Endometrial microvascular endothelial cells (primary cell): ENCODE measurements at regions not wholly inside any gene's neighbourhood (a gene's known extent, or its start where the extent isn't known, plus 50 kb on each side); places are given as distances from the start of the nearest gene placed in this dataset.

Source experiments
- in situ Hi-C: cut with HindIII; loops from 2 replicates; pipeline ENCODE4 v1.10.0; 2017; ENCODE audit warnings: low sequenced_read_pairs, low pct_unique_long_range_greater_than_20kb; ENCODE audit errors: inconsistent ontology term

DNA sequence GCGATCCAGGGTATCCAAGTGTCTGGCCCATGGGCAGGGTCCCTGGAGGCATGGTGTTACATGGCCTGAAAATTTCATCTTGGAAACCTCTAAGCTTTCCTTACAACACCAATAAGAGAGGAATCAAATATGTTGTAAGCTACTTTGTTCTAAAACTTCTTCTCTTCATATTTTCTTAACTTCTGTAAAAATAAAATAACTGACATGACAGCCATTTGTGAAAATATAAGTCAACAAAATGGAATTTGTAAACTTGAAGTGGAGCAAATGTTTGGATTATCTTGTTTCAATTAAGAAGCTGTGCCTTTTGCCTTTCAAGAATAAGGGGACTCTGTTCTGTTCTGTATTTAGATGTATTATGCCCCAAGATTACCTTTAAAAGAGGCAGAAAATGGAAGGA is 319.7 kb downstream of the LPIN1 start:
- in situ Hi-C loops: no loop called here

DNA sequence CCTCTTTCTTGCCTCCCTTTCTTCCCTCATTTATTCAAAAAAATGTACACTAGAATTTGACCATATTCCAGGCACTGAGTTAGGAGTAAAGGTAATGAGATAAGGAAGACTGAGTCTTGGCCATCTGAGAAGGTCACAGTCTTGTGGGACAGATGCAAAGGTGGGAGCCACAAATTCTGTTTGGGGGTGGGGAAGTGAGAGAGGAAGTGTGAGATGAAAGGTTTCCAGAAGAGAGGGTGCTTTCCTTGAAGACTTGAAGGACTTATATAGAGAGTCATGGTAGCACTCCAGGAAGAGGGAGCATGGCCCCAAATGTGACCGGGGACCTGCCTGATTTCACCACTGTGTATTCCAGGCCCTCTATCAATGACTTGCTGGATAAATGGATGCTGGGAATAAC is 320.6 kb downstream of the LPIN1 start:
- in situ Hi-C loops: no loop called here

DNA sequence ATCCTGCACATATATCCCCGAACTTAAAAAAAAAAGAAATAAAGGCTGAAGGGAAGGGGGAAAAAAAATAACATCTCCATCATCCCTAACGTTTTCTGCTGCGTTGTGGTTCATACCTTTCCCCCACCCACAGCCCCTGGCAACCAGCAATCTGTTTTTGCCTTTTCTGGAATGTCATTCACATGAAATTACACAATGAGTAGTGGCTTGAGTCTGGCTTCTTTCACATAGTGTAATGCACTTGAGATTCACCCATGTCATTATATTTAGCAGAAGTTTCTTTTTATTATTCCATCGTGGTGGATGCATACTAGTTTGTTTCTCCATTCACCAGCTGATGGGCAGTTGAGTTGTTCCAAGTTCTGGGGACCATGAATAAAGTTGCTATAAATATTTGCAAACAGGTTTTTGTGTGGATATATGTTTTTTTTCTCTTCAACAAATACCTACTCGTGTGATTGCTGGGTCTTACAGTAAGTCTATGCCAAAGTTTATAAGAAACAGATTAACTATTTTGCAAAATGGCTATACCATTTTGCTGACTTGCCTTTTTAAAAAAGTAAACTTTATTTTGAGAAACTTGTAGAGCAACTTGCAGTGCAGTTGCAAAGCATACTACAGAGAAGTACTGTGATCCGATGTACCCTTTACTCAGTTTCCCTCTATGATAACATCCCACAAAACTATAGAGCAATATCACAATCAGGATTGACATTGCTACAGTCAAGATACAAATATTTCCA is 322.5 kb downstream of the LPIN1 start:
- in situ Hi-C loops: no loop called here

DNA sequence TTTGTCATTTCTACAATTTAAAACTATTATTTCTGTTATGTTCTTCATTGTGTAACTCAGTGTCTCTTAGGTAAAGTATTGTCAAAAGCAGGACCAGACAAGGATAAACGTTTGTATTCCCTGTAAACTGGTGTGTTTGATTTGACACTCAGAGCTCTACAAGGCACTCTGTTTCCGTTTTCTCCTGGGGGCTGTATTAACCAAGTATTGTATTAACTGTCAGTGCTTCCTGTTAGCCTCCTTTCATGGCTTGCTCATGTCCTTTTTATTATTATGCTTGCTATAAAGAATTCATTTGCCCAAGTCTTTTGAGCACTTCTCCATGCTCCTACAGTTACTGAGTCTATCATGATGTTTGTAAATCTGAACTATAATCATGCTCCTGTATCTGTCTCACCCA is 323.7 kb downstream of the LPIN1 start:
- in situ Hi-C loops: no loop called here

DNA sequence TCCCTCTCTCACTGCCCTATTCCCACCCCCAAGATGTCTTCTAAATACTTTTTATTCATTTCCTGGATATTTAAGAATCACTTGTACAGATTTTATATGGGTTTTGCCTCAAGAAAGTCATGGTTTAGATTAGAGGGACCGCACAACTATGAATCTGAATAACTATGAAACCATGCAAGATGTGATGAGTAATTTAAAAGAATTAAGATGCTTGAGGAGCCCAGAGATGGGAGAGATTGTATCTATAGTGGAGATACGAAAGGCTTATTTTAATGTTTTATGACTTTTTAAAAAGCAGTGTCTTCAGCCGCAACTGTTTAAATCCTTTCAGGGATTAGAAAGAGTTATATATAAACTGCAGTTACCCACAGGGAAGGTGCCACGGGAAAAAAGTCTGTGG is 324.1 kb downstream of the LPIN1 start:
- in situ Hi-C loops: no loop called here

DNA sequence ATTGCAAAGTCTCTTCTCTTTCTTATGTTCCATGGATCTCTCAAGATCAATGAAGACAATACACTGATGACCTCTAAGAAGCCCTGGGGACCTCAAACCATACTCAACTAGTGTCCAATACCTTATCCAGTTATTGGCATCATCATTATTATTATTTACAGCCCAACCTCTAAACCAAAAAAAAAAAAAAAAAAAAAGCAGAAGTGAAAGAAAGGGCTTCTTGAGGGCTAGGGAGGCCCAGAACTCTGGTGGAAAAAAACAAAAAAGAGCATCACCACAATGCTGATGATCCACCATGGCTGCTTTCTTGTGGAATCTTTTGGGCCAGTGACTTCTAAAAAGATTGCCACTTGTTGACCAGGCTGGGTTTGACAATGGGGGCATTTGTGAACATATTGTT is 324.9 kb downstream of the LPIN1 start:
- in situ Hi-C loops: no loop called here

DNA sequence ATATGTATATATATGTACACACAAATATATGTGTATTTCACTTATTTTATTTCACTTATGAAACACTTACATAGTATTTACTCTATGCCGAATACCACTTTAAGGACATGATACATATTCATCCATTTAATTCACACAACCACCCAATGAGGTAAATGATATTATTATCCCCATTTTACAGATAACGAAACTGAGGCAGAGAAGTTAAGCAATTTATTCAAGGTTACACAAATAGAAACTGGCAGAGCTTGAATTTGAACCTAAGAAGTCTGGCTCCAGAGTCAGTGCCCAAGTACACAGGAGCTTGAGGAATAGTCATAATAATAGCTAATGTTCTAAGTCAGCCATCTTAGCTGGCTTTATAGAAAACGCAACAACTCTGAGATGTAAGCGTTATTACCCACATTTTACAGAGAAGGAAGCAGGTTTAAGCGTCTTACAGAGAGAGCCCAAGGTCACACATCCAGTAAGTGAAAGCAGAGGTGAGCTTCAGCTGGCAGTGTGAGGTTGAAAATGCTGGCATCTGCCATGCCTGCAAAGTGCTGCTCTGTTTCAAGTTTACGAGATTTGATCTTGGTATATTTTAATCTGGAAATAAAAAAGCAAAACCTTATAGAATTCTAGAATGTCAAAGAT is 326.9 kb downstream of the LPIN1 start:
- in situ Hi-C loops: no loop called here

DNA sequence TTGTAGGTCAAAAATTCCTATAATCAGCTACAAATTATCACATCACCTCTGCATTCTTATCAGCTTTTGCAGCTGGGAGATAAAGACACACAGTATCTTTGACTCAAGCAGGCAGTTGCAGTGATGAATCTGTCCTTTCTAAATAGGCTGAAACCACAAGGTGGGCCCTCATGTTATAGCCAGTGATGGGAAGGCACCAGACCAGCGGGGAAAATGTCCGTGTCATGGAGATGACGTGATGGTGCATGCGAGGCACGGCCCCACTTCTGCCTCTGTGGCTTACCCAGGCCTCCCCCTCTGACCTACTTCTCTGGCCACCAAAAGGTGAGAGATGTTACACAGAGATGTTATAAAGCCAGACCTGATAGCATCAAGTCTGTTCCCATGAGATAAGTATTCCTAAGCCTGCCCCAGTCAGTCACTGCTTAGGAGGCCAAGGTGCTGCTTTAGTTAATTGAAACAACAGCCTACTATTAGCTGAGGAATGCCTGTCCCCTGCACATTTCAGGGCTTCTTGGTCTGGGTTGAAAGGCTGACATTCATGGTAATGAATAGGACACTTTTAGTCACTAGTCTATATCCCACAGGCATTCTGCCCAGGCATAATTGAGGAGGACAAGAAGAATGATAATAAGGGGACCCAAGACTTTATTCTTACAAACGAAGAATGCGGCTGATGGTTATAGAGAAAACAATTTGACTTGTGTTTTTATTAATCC is 327.9 kb downstream of the LPIN1 start:
- in situ Hi-C loops: no loop called here

DNA sequence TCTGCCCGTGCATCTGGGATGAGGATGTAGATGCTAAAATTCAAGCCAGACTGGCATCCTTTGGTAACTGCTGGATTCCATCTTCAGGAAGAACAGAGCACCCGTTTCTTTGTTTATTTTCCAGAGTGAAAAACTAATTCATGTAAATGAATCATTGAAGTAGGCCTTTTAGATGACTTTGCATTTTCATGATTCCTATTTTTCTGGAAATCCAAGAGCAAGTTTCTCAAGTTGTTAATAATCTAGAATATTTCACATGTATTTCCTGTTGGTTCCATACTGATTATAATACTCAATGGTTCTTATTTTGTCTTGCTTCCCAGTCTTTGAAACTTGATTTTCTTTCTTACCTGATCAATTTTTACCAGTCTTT is 328.4 kb downstream of the LPIN1 start:
- in situ Hi-C loops: no loop called here

DNA sequence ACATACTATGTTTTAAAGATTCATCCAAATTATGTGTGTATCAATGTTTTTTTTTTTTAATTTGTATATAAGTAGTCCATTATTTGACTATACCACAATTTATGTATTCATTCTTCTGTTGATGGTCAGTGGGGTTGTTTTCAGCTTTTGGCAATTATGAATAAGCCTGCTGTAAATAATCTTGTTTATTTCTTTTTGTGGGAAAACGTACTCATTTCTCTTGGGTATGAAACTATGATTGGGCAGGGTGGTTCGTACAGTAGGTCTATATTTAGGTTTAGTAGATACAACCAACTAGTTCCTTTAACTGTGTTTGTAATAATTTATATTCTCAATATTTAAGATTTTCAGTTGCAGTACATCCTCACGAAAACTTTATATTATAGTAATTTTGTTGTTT is 329.2 kb downstream of the LPIN1 start:
- in situ Hi-C loops: no loop called here

DNA sequence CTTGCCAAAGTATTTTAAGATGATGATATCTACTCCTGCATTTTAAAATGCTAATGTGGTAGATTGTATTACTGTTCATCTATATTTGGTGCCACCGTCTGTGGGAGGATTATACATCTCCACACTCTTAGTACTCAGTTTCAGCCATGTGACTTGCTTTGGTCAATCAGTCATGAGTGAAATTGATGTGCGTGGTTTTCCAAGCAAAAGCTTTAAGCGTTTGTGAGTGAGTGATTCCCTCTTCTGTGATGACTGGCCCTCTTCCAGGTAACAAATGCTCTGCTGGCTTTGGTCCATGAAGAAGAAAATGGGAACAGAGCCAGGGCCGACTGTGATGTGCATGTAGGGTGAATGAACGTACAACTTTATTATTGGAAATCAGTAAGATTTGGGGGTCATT is 330.4 kb downstream of the LPIN1 start:
- in situ Hi-C loops: no loop called here

DNA sequence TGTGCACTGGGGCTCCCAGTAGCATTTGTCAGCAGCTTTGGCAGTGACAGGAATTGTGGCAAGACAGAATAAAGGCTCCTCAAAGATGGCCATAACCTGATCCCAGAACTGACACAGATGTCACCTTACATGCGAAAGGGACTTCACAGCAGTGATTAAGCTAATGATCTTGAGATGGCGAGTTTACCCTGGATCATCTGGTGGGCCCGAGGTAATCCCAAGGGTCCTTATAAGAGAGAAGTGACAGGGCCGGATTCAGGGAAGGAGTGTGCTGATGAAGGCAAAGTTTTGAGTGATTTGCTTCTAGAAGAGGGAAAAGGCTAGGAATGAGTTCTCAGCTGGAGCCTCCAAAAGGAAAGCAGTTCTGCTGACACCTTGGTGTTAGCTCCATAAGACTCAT is 333.9 kb downstream of the LPIN1 start:
- in situ Hi-C loops: no loop called here

DNA sequence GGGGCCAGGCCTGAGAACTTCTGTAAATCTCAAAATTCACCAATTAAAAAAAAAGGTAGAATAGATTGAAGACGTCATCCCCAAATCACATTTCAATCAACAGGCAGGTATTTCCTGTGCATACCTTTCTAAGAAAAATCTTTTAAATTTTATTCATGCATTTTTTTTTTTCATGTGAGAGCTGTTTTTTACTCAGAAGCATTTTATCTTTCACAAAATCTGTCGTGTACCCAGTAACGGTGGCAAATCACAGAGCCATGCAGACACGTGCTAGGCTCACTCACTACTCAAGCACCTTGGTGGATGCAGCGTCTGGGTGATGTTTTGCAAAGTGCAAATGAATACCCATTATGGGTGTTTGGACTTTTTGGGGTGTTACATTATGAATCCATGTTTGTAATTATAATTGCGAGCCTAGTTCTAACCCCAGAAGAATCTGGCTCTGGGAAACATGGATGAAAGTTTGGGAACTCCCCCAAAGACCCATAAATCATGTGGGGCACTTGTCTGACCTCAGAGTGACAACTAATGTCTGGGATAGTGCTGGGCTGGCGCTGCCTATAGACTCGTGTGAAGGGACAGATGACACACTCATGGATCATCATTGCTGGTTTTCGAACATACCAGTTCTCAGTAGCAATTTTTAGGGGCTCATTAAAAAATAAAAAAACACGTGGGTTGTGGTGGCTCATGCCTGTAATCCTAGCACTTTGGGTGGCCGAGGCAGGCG is 335.2 kb downstream of the LPIN1 start:
- in situ Hi-C loops: no loop called here

DNA sequence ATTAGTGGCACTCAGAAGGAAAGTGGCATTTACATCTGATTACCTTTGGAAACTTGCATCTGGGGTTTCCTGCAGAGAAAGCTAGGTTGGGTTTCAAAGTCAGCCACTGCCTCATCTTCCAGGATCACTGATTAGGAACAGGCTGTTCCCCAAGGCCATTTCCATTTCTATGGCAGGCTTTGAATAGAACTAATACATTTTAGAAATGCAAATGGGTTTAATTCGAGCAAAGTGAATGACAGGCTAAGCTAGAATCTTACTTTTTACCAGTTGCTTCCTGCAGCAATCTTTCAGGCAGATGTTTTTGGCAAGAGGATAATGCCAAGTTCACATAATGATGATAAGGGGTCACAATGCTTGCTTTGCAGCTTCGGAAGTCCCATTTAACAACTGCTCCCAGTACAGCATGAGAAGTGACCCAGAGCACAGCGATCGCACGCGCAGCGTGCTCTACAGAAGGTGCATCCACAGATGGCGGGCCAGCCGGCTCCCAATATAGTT is 336.7 kb downstream of the LPIN1 start:
- in situ Hi-C loops: no loop called here

DNA sequence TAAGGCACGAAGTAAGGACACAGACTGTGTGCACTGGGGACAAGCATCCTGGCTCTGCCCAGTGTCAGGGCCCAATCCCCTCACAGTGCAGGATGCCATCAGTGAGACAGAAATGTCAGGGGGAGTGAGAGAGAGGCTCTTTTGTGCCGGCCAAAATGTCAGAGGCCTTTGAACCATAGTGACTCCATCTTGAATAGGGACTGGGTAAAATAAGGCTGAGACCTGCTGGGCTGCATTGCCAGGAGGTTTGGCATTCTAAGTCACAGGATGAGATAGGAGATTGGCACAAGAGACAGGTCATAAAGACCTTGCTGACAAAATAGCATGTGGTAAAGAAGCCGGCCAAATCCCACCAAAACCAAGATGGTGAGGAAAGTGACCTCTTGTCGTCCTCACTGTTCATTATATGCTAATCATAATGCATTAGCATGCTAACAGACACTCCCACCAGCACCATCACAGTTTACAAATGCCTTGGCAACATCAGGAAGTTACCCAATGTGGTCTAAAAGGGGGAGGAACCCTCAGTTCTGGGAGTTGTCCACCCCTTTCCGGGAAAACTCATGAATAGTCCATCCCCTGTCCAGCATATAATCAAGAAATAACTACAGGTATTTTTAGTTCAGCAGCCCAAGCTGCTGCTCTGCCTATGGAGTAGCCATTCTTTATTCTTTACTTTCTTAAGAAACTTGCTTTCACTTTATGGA is 337.4 kb downstream of the LPIN1 start:
- in situ Hi-C loops: no loop called here

DNA sequence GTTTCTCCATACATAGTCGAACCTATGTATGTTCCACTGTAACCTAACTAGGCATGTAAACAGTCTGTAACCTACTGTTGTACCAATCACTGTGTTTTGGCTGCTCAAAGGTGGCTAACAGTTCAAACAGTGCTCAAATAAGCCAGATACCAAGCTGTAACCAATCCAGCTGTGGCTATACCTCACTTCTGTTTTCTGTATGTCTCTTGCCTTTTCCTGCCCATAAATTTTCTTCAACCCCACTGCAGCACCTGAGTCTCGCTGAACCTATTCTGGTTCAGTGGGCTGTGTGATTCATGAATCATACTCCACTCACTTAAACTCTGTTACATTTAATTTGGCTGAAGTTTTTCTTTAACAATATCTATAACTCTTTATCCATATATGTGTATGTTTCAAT is 340.7 kb downstream of the LPIN1 start:
- in situ Hi-C loops: no loop called here

DNA sequence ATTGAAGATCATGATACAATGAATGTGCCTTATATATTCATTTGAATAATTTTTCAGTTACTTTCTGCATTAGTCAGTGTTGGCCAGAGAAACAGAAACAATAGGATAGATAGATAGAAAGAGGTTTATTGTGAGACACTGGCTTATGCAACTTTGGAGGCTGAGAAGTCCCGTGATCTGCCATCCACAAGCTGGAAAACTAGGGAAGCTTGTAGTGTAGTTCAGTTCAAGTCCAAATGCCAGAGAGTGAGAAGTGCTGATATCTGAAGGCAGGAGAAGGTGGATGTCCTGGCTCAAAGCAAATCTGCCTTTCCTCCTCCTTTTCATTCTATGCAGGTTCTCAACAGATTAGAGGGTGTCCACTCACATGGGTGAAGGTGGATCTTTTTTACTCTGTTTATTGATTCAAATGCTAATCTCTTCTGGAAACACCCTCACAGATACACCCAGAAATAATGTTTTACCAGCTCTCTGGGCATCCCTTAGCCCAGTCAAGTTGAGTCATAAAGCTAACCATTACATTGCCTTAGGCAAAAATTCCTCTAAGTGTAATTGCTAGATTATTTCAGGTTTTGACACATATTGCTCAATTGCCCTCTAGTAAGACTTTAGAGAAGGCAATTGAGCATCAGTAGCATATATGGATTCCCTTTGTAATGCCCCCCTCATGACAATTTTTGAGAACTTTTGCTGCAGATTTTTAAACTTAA is 341.4 kb downstream of the LPIN1 start:
- in situ Hi-C loops: no loop called here

DNA sequence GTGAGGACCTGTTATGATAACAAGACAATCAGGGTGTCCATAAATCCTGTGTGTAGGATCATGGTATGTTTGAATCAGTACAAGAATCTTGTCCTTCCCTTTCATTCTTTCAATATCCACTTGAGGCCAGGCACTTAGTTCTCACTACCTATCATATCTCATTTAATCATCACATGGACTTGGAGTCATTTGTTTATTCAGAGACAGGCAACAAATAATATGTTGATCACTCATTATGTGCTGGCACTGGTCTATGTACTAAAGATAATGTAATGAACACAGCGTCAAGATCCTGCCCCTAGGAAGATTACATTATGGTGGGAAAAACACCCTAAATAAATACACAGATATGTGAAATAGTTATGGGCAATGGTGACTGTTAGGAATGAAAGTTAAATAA is 342.6 kb downstream of the LPIN1 start:
- in situ Hi-C loops: no loop called here
